SK-N-SH (cell line): ENCODE measurements at regions not wholly inside any gene's neighbourhood (a gene's known extent, or its start where the extent isn't known, plus 50 kb on each side); places are given as distances from the start of the nearest gene placed in this dataset.

Source experiments
- SMC3 ChIP-seq: IDR thresholded peaks from 2 replicates; pipeline ENCODE4 v1.6.1; 2012; ENCODE audit warnings: low read depth, low read length, improper control_type of control experiment
- TAF1 ChIP-seq: IDR thresholded peaks from 2 replicates; pipeline ENCODE4 v1.6.1; 2012; ENCODE audit warnings: low read depth, mild to moderate bottlenecking, low read length, moderate library complexity, borderline replicate concordance
- YY1 ChIP-seq: IDR thresholded peaks from 2 replicates; pipeline ENCODE4 v1.4.0; 2012; ENCODE audit warnings: low read depth, mild to moderate bottlenecking
- TF ChIP-seq, protein P1 (sequence below): fragments of 200-600 bp; sonication (generic); IDR thresholded peaks from 2 replicates; pipeline ENCODE4 v1.6.1; 2017; ENCODE audit warnings: antibody characterized with exemption, mild to moderate bottlenecking, moderate library complexity
- TF ChIP-seq, protein P2 (sequence below): IDR thresholded peaks from 2 replicates; pipeline ENCODE4 v1.4.0; 2012; ENCODE audit warnings: low read depth, borderline replicate concordance

DNA sequence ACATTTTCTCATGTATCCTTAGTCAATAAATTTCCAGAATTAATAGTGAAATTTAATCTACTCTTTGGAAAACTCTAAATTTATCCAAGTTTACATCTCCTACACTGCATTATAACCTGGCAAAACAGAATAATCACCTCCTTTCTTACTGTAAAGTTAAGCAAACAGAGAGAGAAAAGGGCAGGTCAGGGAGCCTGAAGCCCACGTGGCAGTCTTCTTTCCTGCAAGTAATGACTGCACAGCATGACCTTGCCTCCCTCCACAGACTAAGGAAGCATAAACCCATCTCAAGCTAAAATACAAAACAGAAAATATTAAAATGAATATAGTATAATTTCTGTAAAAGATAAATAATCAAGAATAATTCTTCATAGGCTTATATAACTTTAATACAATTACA lies 1153.0 kb downstream of the C4orf33 start:
- TF ChIP-seq, protein P1, sequence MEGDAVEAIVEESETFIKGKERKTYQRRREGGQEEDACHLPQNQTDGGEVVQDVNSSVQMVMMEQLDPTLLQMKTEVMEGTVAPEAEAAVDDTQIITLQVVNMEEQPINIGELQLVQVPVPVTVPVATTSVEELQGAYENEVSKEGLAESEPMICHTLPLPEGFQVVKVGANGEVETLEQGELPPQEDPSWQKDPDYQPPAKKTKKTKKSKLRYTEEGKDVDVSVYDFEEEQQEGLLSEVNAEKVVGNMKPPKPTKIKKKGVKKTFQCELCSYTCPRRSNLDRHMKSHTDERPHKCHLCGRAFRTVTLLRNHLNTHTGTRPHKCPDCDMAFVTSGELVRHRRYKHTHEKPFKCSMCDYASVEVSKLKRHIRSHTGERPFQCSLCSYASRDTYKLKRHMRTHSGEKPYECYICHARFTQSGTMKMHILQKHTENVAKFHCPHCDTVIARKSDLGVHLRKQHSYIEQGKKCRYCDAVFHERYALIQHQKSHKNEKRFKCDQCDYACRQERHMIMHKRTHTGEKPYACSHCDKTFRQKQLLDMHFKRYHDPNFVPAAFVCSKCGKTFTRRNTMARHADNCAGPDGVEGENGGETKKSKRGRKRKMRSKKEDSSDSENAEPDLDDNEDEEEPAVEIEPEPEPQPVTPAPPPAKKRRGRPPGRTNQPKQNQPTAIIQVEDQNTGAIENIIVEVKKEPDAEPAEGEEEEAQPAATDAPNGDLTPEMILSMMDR = no peak
- TF ChIP-seq, protein P2, sequence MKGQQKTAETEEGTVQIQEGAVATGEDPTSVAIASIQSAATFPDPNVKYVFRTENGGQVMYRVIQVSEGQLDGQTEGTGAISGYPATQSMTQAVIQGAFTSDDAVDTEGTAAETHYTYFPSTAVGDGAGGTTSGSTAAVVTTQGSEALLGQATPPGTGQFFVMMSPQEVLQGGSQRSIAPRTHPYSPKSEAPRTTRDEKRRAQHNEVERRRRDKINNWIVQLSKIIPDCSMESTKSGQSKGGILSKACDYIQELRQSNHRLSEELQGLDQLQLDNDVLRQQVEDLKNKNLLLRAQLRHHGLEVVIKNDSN = no peak
- no peak for TF ChIP-seq TAF1
- TF ChIP-seq YY1 = no peak
- TF ChIP-seq SMC3 = no peak
